Naive thymus-derived CD8-positive, alpha-beta T cell (primary cell): ENCODE measurements at regions not wholly inside any gene's neighbourhood (a gene's known extent, or its start where the extent isn't known, plus 50 kb on each side); places are given as distances from the start of the nearest gene placed in this dataset.
"Not testable (repeated sequence)": the region's sequence is repeated elsewhere in the genome, so short reads cannot be mapped to it uniquely, and the experiment has no call there.

Experiments
- ATAC-seq, 2 donors: fragments of 150-1000 bp; cut with Tn5 transposase in 1 of 2; sonication (Bioruptor Pico), chemical (Tn5 transposase) in 1 of 2; 1 replicate in 1 of 2; 2 replicates in 1 of 2; pipeline ENCODE4 v1.10.0; 2021; ENCODE audit warnings: mild to moderate bottlenecking in 2 of 2, moderate library complexity in 2 of 2
- POLR2A ChIA-PET: fragments of 350-600 bp; sonication (Branson Sonifier 250); formaldehyde crosslinking; loops from one replicate; lab custom pipeline; 2021; ENCODE audit warnings: antibody characterized with exemption; lab: Charles Lee
- DNase-seq, 10 donors: peaks; one replicate each; pipeline versions ENCODE4 v3.0.0 to v3.0.0-alpha.2; 2020 to 2022
- H3K27ac Mint-ChIP-seq, 10 donors: one replicate each; pipeline ENCODE4 v1.8.0; 2020 to 2022; ENCODE audit warnings: mild to moderate bottlenecking in 10 of 10, mixed read lengths in 10 of 10, moderate library complexity in 4 of 10, inconsistent platforms in 1 of 10
- H3K27me3 Mint-ChIP-seq, 5 donors: one replicate each; pipeline ENCODE4 v1.8.0; 2021 to 2022; ENCODE audit warnings: mixed read lengths in 5 of 5
- H3K36me3 Mint-ChIP-seq, 3 donors: one replicate each; pipeline ENCODE4 v1.8.0; 2020 to 2022; ENCODE audit warnings: mixed read lengths in 3 of 3, mild to moderate bottlenecking in 2 of 3, inconsistent platforms in 1 of 3
- H3K4me1 Mint-ChIP-seq, 4 donors: one replicate each; pipeline ENCODE4 v1.8.0; 2021 to 2022; ENCODE audit warnings: mixed read lengths in 4 of 4
- H3K4me3 Mint-ChIP-seq, 10 donors: one replicate each; pipeline ENCODE4 v1.8.0; 2020 to 2022; ENCODE audit warnings: mild to moderate bottlenecking in 10 of 10, mixed read lengths in 10 of 10, moderate library complexity in 6 of 10, inconsistent platforms in 1 of 10
- H3K9me3 Mint-ChIP-seq, 9 donors: one replicate each; pipeline ENCODE4 v1.8.0; 2020 to 2022; ENCODE audit warnings: mixed read lengths in 9 of 9, mild to moderate bottlenecking in 3 of 9, inconsistent platforms in 1 of 9, moderate library complexity in 1 of 9

DNA sequence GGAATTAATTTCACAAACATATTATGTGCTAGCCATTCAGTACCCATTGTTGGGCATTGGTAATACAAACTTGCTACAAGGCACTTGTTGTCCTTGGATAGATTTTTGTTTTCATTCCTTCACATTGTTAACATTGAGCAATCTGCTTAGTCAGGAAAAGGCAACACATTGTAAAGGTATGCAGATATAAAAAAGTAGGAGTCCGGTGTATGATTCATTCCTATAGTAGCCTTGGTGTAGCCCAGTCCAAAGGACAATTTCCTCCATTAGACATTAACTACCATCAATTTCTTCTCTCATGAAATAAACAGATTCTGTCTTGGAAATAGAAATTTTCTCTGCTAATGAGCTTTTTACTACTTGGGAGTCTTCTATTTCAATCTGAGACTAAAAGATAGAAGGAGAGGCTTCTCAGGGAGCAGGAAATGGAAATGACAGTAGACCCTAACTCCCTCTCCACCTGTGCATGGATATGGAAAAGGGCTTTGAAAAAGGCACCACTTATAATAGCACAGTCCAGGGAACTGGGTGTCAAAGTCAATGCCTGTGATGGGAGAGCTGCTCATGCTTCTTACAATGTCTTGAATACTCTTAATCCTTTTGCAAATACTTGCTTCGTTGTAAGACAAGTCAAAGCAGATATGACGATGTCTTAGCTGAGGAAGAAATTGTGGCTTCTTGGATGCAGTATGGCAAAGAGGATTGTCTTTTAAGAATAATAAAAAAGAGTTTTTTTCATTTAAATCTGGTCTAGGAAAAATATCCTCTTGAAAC lies 369.4 kb upstream of the CITED2 start:
- peaks cover 0 to 13% (median 0%) of the 10 kb centered on the region in 5 donors for H3K27me3 Mint-ChIP-seq
- H3K9me3 Mint-ChIP-seq: no peaks in the 10 kb centered on the region
- POLR2A ChIA-PET: no interaction called here
- ATAC-seq: no peak
- H3K27ac Mint-ChIP-seq: no peak overlapping the region
- no peak overlapping the region for H3K4me3 Mint-ChIP-seq
- H3K4me1 Mint-ChIP-seq: no peaks in the 10 kb centered on the region
- H3K36me3 Mint-ChIP-seq: no peaks in the 10 kb centered on the region
- DNase-seq: no peak

DNA sequence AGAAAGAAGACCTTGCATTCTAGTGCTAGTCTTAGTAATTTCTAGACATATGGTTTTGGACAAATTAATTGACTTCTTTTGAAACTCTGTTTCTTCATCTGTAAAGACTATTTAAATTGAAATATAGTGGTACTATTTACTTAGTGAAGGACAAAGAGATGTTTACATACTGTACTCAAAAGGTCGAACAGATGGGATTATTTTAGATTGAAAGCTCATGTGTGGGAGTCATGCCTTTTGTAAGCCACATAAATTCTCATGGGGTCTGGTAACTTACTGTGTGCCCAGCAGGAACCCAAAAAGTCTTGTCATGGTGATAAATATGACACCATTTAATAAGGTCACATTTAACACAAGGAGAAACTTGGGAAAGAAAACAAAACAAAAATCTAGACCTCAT lies 368.2 kb upstream of the CITED2 start:
- POLR2A ChIA-PET: no interaction called here
- no peak overlapping the region for H3K4me3 Mint-ChIP-seq
- ATAC-seq (no peak), DNase-seq (no peak)
- no peak overlapping the region for H3K27ac Mint-ChIP-seq
- H3K36me3 Mint-ChIP-seq: no peaks in the 10 kb centered on the region
- H3K9me3 Mint-ChIP-seq: no peaks in the 10 kb centered on the region
- no peaks in the 10 kb centered on the region for H3K4me1 Mint-ChIP-seq
- peaks cover 0 to 13% (median 2%) of the 10 kb centered on the region in 5 donors for H3K27me3 Mint-ChIP-seq

DNA sequence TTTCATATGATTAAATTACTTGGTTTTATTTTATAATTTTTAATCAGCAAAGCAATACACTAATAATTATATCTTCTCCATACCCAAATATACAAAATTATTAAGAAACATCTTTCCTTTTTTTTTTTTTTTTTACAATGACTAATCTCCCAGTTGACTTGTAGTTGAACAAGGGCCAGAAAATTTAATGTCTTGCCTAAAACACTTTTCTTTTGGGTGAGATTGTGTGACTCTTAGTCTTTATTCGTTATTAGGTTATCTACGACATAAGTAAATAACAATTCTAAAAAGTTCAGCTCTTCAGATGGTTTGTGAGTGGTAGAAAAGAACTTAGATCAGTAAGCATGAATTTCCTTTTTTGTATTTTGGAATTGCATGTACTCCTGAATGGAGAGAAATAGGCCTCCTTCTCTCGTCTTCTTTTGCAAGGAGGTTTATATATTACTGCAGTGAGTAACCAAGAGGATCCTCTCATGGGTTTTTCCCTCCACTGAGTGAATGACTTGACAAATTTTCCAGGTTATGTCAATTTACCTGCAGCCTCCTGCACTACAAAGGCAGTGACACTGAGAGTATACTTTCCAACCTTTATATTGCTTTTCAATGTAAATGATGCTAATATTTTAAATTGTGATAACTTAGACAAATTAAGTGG lies 364.5 kb upstream of the CITED2 start:
- no peak for DNase-seq
- no peak overlapping the region for H3K27ac Mint-ChIP-seq
- no peaks in the 10 kb centered on the region for H3K36me3 Mint-ChIP-seq
- peaks cover 0 to 17% (median 2%) of the 10 kb centered on the region in 5 donors for H3K27me3 Mint-ChIP-seq
- H3K9me3 Mint-ChIP-seq: no peaks in the 10 kb centered on the region
- POLR2A ChIA-PET: interaction anchor here (0.7 kb wide), 1 partner anchor 22 kb away, joined by 4 read pairs; no protein-coding TSS in a partner anchor
- no peak overlapping the region for H3K4me3 Mint-ChIP-seq
- no peak for ATAC-seq
- no peaks in the 10 kb centered on the region for H3K4me1 Mint-ChIP-seq

DNA sequence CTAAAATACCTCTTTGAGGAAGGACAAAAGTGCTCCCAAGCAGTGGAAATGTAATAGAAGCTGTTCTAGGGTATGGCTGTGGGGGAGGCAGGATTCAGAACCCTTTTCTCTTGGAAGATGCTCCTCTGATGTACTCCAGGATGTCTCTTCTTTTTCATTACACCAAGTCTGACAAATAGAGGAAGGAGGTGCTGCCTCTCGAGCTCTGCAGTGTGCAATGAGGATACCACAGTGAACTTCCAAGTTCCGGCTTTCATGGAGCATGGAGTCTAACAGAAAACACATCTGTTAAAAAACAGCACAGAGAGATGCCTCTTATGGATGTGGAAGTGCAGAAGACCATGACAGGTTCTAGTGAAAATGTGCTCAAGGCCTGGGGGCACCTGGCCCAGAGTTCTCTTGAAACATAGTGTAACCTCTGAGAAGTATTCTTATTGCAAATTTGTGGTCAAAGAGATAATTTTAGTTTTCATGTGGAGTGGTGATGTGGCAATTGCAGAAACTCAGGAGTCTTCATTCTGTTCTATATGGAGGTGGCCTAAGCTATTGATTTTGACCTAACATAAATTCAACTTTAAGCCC lies 362.0 kb upstream of the CITED2 start:
- H3K27ac Mint-ChIP-seq: no peak overlapping the region
- POLR2A ChIA-PET: no interaction called here
- H3K4me1 Mint-ChIP-seq: no peaks in the 10 kb centered on the region
- H3K9me3 Mint-ChIP-seq: no peaks in the 10 kb centered on the region
- DNase-seq: no peak
- H3K4me3 Mint-ChIP-seq: no peak overlapping the region
- H3K36me3 Mint-ChIP-seq: no peaks in the 10 kb centered on the region
- no peak for ATAC-seq
- peaks cover 5 to 24% (median 6%) of the 10 kb centered on the region in 5 donors for H3K27me3 Mint-ChIP-seq

DNA sequence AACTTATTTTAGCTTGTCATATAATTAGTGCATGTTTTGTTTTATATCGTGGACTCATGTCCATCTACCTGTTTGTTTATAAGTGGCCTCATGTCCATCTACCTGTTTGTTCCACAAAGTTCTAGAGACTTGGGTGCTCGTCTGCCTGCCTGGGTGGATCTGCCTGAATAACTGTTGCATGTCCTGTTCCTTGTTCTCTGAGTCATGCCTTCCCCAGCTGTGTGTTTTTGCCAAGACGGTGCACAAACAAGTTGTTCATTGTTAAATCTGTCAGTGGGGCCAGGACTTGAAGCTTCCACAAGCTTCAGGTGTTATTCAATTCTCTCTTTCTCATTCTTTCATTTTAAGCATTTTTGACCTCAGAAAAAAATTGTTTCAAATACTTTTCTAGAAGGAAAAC lies 358.0 kb upstream of the CITED2 start:
- ATAC-seq: no peak
- H3K27ac Mint-ChIP-seq: no peak overlapping the region
- no peaks in the 10 kb centered on the region for H3K36me3 Mint-ChIP-seq
- no peaks in the 10 kb centered on the region for H3K4me1 Mint-ChIP-seq
- DNase-seq: no peak
- peaks cover 4 to 16% (median 5%) of the 10 kb centered on the region in 5 donors for H3K27me3 Mint-ChIP-seq
- POLR2A ChIA-PET: no interaction called here
- H3K9me3 Mint-ChIP-seq: no peaks in the 10 kb centered on the region
- H3K4me3 Mint-ChIP-seq: no peak overlapping the region

DNA sequence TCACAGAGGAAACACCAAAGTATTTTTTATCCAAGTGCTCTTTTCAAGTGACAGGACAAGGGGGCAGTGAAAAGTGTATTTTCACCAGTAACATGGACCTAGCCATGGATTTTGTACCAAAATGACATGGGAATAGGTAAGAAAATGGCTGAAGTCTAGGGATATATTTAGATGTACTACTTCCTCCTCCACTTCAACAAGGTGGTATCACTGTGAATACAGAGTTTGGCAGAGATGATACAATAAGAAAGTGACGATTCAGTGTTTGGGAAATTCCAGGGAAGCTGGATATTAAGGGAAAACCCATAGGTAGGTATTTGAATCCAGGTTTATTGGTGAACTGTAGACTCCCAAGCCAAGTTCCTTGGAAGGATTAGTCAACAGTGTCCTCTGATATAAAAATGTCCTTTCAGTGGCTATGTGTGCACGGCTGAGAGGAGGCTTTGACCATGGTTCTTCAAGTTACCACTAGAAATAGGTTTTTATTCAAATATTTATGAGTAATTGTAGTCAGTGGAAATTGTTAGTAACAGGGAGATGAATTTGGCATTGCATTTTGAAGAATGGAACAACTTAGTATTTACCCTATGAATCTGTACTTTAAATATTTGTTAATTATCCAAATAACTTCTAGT lies 356.0 kb upstream of the CITED2 start:
- no peak overlapping the region for H3K27ac Mint-ChIP-seq
- no peak for DNase-seq
- POLR2A ChIA-PET: no interaction called here

DNA sequence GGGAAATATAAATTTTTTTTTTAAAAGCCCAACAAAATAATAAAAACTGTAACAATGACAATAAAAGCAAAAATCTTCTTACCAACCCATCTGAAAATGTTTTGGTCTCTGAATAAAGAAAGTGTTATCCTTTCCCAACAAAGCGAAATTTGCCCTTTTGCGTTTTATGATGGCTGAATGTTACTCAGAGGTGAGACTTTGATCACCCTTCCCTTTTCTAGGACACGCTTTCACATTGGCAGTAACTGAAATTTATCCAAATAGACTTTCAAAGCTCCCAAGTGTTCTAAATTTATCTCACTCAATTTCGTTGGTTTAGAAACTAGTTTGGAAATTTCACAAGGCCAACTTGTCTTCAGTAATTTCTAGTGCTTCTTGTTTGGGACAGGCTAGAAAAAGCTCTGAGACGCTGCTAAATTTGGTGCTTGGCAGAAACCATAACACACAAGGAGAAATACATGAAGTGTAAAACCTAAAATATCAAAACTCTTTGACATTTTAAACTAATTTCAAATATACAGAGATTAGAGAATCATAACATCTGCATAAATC lies 354.5 kb upstream of the CITED2 start:
- no peaks in the 10 kb centered on the region for H3K36me3 Mint-ChIP-seq
- H3K4me1 Mint-ChIP-seq: no peaks in the 10 kb centered on the region
- ATAC-seq (no peak), DNase-seq (no peak)
- peaks cover 0 to 4% (median 0%) of the 10 kb centered on the region in 9 donors for H3K9me3 Mint-ChIP-seq
- POLR2A ChIA-PET: no interaction called here
- H3K27ac Mint-ChIP-seq: no peak overlapping the region
- peaks cover 5 to 15% (median 6%) of the 10 kb centered on the region in 5 donors for H3K27me3 Mint-ChIP-seq
- H3K4me3 Mint-ChIP-seq: no peak overlapping the region

More for the DNA sequence above, 356.0 kb upstream of the CITED2 start:
- ATAC-seq: no peak
- Mint-ChIP-seq H3K4me1 (no peaks in the 10 kb centered on the region), H3K27me3 (peaks cover 5 to 19% (median 6%) of the 10 kb centered on the region in 5 donors), H3K36me3 (no peaks in the 10 kb centered on the region), H3K4me3 (no peak overlapping the region), H3K9me3 (peaks cover 0 to 4% (median 0%) of the 10 kb centered on the region in 9 donors)

DNA sequence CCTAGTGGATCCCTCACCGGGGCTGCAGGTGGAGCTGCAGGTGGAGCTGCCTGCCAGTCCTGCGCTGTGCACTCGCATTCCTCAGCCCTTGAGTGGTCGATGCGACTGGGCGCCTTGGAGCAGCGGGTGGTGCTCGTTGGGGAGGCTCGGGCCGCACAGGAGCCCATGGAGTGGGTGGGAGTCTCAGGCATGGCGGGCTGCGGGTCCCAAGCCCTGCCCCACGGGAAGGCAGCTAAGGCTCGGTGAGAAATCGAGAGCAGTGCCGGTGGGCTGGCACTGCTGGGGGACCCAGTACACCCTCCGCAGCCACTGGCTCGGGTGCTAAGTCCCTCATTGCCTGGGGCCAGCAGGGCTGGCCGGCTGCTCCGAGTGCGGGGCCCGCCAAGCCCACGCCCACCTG lies 351.8 kb upstream of the CITED2 start:
- H3K4me1 Mint-ChIP-seq, ATAC-seq, POLR2A ChIA-PET, H3K9me3 Mint-ChIP-seq, DNase-seq, H3K4me3 Mint-ChIP-seq, H3K36me3 Mint-ChIP-seq, H3K27me3 Mint-ChIP-seq, H3K27ac Mint-ChIP-seq: not testable (repeated sequence)

DNA sequence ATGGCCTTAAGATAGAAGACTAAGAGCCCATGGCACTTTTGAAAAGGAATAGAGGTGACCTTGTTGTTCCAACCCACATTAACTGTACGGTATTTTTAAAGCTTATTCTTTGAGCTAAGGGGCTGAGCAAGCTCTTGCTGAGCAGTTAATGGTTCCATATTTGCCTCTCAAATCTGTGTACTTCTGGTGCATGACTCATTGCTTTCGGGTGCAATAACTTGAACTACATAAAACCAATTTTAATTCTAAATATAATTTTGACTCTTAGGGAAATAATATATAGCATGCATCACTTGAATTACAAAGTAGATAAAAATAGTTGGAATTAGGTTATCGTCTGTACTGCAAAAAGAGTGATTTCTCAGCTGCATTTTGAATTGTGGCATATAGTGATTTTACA lies 348.1 kb upstream of the CITED2 start:
- Mint-ChIP-seq H3K36me3 (peaks cover 0 to 4% (median 4%) of the 10 kb centered on the region in 3 donors), H3K4me1 (no peaks in the 10 kb centered on the region), H3K27me3 (peaks cover 0 to 20% (median 4%) of the 10 kb centered on the region in 5 donors), H3K27ac (no peak overlapping the region), H3K9me3 (peaks cover 0 to 4% (median 0%) of the 10 kb centered on the region in 9 donors), H3K4me3 (no peak overlapping the region)
- ATAC-seq (no peak), DNase-seq (no peak)
- POLR2A ChIA-PET: no interaction called here

DNA sequence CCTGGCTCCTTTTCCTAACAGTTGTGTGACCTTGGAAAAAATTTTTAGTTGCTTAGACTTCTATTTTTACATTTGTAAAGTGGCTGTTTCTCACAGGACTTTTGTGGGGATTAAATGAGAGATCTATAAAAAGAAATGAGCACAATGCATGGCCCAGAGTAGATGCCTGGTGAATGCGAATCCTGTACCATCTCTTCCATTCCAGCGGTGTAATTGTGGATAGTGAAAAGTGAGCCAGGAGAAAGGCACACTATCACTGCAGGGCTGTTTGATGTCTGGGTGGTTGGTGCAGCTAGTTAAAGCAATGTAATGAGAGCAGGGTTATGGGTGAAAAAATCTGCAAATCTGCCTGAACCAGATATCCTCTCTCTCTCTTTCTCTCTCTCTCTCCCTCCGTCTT lies 347.5 kb upstream of the CITED2 start:
- POLR2A ChIA-PET: no interaction called here

DNA sequence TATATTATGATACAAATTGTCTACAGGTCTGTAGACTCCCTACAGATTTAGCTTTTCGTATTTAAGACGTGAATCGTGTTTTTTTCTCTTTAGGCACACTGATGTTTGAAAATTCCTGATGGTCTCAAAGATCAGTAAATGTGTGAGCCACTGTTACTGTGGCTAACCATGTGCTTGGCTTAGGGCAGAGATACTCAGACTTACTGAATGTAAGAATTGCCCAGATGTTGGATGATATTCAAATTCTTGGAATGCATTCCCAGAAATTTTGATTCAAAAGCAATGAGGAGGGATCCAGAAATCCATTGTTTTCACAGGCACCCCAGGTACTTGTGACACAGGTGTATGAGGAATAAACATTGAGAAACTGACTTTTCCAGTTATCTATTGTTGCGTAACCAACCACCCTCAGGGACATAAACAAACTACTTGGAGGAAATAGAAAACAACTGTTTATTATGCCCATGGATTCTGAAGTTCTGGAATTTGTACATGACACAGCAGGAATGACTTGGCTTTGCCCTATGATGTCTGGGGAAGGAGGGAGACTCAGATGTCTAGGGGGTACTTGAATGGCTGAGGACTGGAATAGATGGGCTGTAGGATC lies 339.6 kb upstream of the CITED2 start:
- no peaks in the 10 kb centered on the region for H3K9me3 Mint-ChIP-seq
- H3K27ac Mint-ChIP-seq: no peak overlapping the region
- no peak for DNase-seq
- H3K4me1 Mint-ChIP-seq: no peaks in the 10 kb centered on the region
- H3K4me3 Mint-ChIP-seq: no peak overlapping the region
- POLR2A ChIA-PET: no interaction called here
- ATAC-seq: no peak
- H3K36me3 Mint-ChIP-seq: no peaks in the 10 kb centered on the region
- H3K27me3 Mint-ChIP-seq: peaks cover 0 to 6% (median 2%) of the 10 kb centered on the region in 5 donors

More for the DNA sequence above, 347.5 kb upstream of the CITED2 start:
- H3K4me1 Mint-ChIP-seq: no peaks in the 10 kb centered on the region
- ATAC-seq (no peak), DNase-seq (no peak)
- peaks cover 0 to 20% (median 4%) of the 10 kb centered on the region in 5 donors for H3K27me3 Mint-ChIP-seq
- no peak overlapping the region for H3K27ac Mint-ChIP-seq
- no peak overlapping the region for H3K4me3 Mint-ChIP-seq
- peaks cover 0 to 4% (median 4%) of the 10 kb centered on the region in 3 donors for H3K36me3 Mint-ChIP-seq
- peaks cover 0 to 3% (median 0%) of the 10 kb centered on the region in 9 donors for H3K9me3 Mint-ChIP-seq

DNA sequence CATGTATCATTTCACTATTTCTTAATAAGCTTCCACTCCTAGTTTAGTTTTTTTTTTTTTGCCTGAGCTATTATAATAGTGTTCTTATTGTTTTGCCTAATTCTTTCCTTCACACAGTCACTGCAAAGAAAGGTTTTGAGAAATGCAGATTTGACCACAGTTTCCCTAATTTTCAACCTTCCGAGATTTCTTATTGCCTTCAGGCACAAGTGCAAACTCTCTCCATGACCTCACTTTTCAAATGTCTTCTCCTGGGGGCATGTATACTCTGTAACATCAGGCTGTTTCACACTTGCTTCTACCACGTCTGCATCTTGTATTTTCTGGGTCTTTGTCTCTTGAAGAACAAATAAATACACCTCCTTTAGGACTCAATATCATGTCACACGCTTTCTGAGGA lies 339.0 kb upstream of the CITED2 start:
- POLR2A ChIA-PET: no interaction called here
- no peaks in the 10 kb centered on the region for H3K9me3 Mint-ChIP-seq
- H3K4me1 Mint-ChIP-seq: no peaks in the 10 kb centered on the region
- no peak overlapping the region for H3K4me3 Mint-ChIP-seq
- no peaks in the 10 kb centered on the region for H3K36me3 Mint-ChIP-seq
- no peak overlapping the region for H3K27ac Mint-ChIP-seq
- H3K27me3 Mint-ChIP-seq: peaks cover 0 to 6% (median 2%) of the 10 kb centered on the region in 5 donors
- no peak for DNase-seq
- ATAC-seq: no peak
